PFSK-1 (cell line): ENCODE measurements at regions not wholly inside any gene's neighbourhood (a gene's known extent, or its start where the extent isn't known, plus 50 kb on each side); places are given as distances from the start of the nearest gene placed in this dataset.

Experiments
- POLR2AphosphoS5 ChIP-seq: IDR thresholded peaks from 2 replicates; pipeline ENCODE4 v1.6.1; 2012; ENCODE audit warnings: low read depth, mild to moderate bottlenecking, control low read depth, low read length, moderate library complexity
- REST ChIP-seq, 2 experiments: IDR thresholded peaks; 2 replicates each; pipeline versions ENCODE4 v1.6.1 to v1.8.0; 2011 to 2012; ENCODE audit warnings: low read depth in 2 of 2, low read length in 2 of 2, control low read depth in 1 of 2, inconsistent platforms in 1 of 2, mild to moderate bottlenecking in 1 of 2, moderate library complexity in 1 of 2; ENCODE audit not compliant: insufficient read depth in 1 of 2
- SIN3A ChIP-seq: IDR thresholded peaks from 2 replicates; pipeline ENCODE4 v1.6.1; 2012; ENCODE audit warnings: mild to moderate bottlenecking, low read length, moderate library complexity, borderline replicate concordance; ENCODE audit not compliant: insufficient read depth
- TAF1 ChIP-seq: IDR thresholded peaks from 2 replicates; pipeline ENCODE4 v1.6.1; 2012; ENCODE audit warnings: low read length, control low read depth, borderline replicate concordance; ENCODE audit not compliant: insufficient read depth

GRCh38 chr2:83997889-83998288 lies 461.2 kb downstream of the SUCLG1 start:
- TF ChIP-seq REST (IDR thresholded peaks at IDR 0.05; ENCODE audit: insufficient read depth in 1 of 2, low read depth in 2 of 2, low read length in 2 of 2): no peak
- no peak for TF ChIP-seq TAF1
- no peak for TF ChIP-seq POLR2AphosphoS5
- TF ChIP-seq SIN3A: no peak
